Esophagus squamous epithelium (tissue), 5 donors: ENCODE measurements at regions not wholly inside any gene's neighbourhood (a gene's known extent, or its start where the extent isn't known, plus 50 kb on each side); places are given as distances from the start of the nearest gene placed in this dataset.

Experiments used
- DNase-seq: peaks from one replicate; lab custom pipeline; 2025; lab: John Stamatoyannopoulos, UW
- H3K27ac ChIP-seq, 4 donors: fragments of 200-600 bp; sonication (generic); one replicate each; pipeline ENCODE4 v1.5.1; 2016 to 2019; ENCODE audit warnings: mild to moderate bottlenecking in 1 of 4
- H3K27me3 ChIP-seq, 4 donors: fragments of 200-600 bp; sonication (generic); 1 replicate in 3 of 4; 2 replicates in 1 of 4; pipeline versions ENCODE4 v1.5.1 to v1.6.0; 2017 to 2021; ENCODE audit warnings: antibody characterized with exemption in 1 of 4
- H3K36me3 ChIP-seq, 3 donors: fragments of 200-600 bp; sonication (generic); one replicate each; pipeline ENCODE4 v1.5.1; 2016 to 2019
- H3K4me1 ChIP-seq, 3 donors: fragments of 200-600 bp; sonication (generic); one replicate each; pipeline ENCODE4 v1.5.1; 2017 to 2019
- H3K4me3 ChIP-seq, 4 donors: fragments of 200-600 bp; sonication (generic); 1 replicate in 3 of 4; 2 replicates in 1 of 4; pipeline ENCODE4 v1.5.1; 2016 to 2019; ENCODE audit warnings: mild to moderate bottlenecking in 2 of 4, moderate library complexity in 1 of 4
- H3K9me3 ChIP-seq, 3 donors: fragments of 200-600 bp; sonication (generic); one replicate each; pipeline ENCODE4 v1.5.1; 2016 to 2019
- CTCF ChIP-seq, 6 experiments: fragments of 450-650 bp in 4 of 6; fragments of 200-600 bp in 2 of 6; sonication (generic) in 2 of 6; IDR thresholded peaks; one replicate each; pipeline ENCODE4 v1.5.1; 2016 to 2019; ENCODE audit warnings: antibody characterized with exemption in 6 of 6, mild to moderate bottlenecking in 4 of 6, moderate library complexity in 4 of 6
- POLR2A ChIP-seq, 4 donors: fragments of 450-650 bp; IDR thresholded peaks; one replicate each; pipeline ENCODE4 v1.6.1; 2017; ENCODE audit warnings: antibody characterized with exemption in 4 of 4, mild to moderate bottlenecking in 4 of 4, moderate library complexity in 3 of 4
- WGBS, 2 donors: methylation state at CpG; one replicate each; pipeline ENCODE4 v1.1.5; 2018; 5-methylcytosine and 5-hydroxymethylcytosine counted together
- intact Hi-C: fragments of 100-400 bp; cut with DNase I; formaldehyde crosslinking; loops from one replicate; pipeline ENCODE4 v1.15.0; 2022
- donor health status: DM: yes; HTN: yes; CAD: no.

DNA sequence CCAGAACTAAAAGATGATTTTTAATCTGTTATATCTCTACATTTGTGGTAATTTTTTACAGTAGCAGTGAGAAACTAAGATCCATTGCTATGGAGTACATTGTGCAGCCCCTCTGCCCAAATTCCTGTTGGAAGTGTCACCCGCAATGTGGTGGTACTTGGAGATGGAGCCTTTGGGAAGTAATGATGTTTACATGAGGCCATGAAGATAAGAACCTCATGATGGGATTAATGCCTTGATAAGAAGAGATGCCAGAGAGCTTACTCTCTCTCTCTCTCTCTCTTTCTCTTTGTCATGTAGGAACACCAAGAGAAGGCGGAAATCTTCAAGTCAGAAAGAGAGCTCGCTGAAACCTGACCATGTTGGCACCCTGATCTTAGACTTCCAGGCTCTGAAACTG lies 535.4 kb downstream of the PID1 start:
- H3K4me3 ChIP-seq, result no peak overlapping the region
- DNase-seq, result no peak
- TF ChIP-seq CTCF (IDR thresholded peaks at IDR 0.05), result no peak
- TF ChIP-seq POLR2A (IDR thresholded peaks at IDR 0.05), result no peak
- 76 to 90% methylated on average over 3 of the region's 3 CpGs for WGBS, 2 donors
- H3K27ac ChIP-seq, result no peak overlapping the region
- H3K9me3 ChIP-seq, result no peaks in the 10 kb centered on the region
- H3K27me3 ChIP-seq, result no peaks in the 10 kb centered on the region
- H3K36me3 ChIP-seq, result no peaks in the 10 kb centered on the region
- H3K4me1 ChIP-seq, result no peaks in the 10 kb centered on the region
- intact Hi-C loops, result no loop called here

DNA sequence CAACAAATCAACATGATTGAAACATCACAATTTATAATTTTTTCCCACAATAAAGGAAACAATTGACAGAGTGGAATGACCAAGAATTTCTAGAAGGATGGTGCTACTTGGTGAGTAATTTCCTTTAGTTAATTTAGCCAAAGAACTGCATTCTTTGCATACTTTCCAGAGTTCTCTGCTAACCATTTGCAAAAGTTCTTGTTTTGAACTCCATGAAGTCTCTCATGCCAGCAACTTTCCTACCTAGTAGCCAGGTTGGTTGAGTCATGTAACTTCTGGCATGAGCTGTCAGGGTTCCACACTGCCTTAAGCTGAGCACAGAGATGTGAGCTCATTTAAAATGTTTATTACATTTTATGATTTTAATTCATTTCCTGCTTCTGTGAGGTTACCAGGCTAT lies 539.6 kb downstream of the PID1 start:
- H3K27me3 ChIP-seq, result no peaks in the 10 kb centered on the region
- TF ChIP-seq POLR2A (IDR thresholded peaks at IDR 0.05) (no peak), CTCF (IDR thresholded peaks at IDR 0.05) (no peak)
- no peaks in the 10 kb centered on the region for H3K4me1 ChIP-seq
- intact Hi-C loops, result no loop called here
- H3K36me3 ChIP-seq, result no peaks in the 10 kb centered on the region
- no peak overlapping the region for H3K27ac ChIP-seq
- DNase-seq, result no peak
- H3K4me3 ChIP-seq, result no peak overlapping the region
- H3K9me3 ChIP-seq, result no peaks in the 10 kb centered on the region

GRCh38 chr2:228728961-228729360 lies 542.1 kb downstream of the PID1 start:
- no peaks in the 10 kb centered on the region for H3K36me3 ChIP-seq
- no peaks in the 10 kb centered on the region for H3K9me3 ChIP-seq
- intact Hi-C loops, result no loop called here
- DNase-seq, result no peak
- H3K27ac ChIP-seq, result no peak overlapping the region
- H3K27me3 ChIP-seq, result no peaks in the 10 kb centered on the region
- no peak overlapping the region for H3K4me3 ChIP-seq
- WGBS, 2 donors, result 22 to 43% methylated on average over 5 of the region's 5 CpGs
- H3K4me1 ChIP-seq, result no peaks in the 10 kb centered on the region
- TF ChIP-seq CTCF (IDR thresholded peaks at IDR 0.05), result no peak

DNA sequence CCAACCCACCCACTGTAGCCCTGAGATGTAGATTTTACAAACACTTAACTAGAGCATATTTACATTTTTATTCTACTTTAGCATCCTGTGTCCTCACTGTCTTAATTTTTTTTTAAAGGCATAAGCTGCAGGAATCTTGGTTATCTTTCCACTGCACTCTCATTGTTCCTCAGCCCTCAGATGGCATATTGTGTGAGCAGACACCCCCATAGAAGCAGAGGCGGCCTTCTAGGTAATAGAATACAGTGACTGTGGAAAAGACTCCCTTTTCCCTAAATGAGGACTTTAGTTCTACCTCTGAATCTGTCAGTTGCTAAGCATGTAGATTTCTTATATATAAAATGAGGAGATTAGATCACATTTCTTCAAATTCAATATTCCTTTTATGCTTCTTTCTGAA lies 543.5 kb upstream of the SPHKAP start:
- WGBS, 2 donors, result 29 to 36% methylated on average over 1 of the region's 1 CpG
- Histone ChIP-seq H3K4me3 (no peak overlapping the region), H3K27me3 (no peaks in the 10 kb centered on the region), H3K36me3 (no peaks in the 10 kb centered on the region), H3K27ac (no peak overlapping the region), H3K9me3 (no peaks in the 10 kb centered on the region), H3K4me1 (no peaks in the 10 kb centered on the region)
- intact Hi-C loops, result no loop called here
- no peak for DNase-seq
- TF ChIP-seq CTCF (IDR thresholded peaks at IDR 0.05), result no peak
- no peak for TF ChIP-seq POLR2A (IDR thresholded peaks at IDR 0.05)

- intact Hi-C loops, result no loop called here
- Histone ChIP-seq H3K36me3 (no peaks in the 10 kb centered on the region), H3K27ac (no peak overlapping the region), H3K4me1 (no peaks in the 10 kb centered on the region), H3K4me3 (no peak overlapping the region), H3K9me3 (no peaks in the 10 kb centered on the region), H3K27me3 (no peaks in the 10 kb centered on the region)
- 50 to 60% methylated on average over 1 of the region's 1 CpG for WGBS, 2 donors
- no peak for TF ChIP-seq POLR2A (IDR thresholded peaks at IDR 0.05)
- TF ChIP-seq CTCF (IDR thresholded peaks at IDR 0.05), result no peak
- DNase-seq, result no peak
Observed at GRCh38 chr2:228723599-228723998, 542.1 kb upstream of the SPHKAP start.
